Left kidney (tissue), 1 donor: ENCODE measurements at regions not wholly inside any gene's neighbourhood (a gene's known extent, or its start where the extent isn't known, plus 50 kb on each side); places are given as distances from the start of the nearest gene placed in this dataset.
"Not testable (repeated sequence)": the region's sequence is repeated elsewhere in the genome, so short reads cannot be mapped to it uniquely, and the experiment has no call there.

Experiments used
- DNase-seq: peaks from one replicate; pipeline ENCODE4 v3.0.0-alpha.2; 2013

DNA sequence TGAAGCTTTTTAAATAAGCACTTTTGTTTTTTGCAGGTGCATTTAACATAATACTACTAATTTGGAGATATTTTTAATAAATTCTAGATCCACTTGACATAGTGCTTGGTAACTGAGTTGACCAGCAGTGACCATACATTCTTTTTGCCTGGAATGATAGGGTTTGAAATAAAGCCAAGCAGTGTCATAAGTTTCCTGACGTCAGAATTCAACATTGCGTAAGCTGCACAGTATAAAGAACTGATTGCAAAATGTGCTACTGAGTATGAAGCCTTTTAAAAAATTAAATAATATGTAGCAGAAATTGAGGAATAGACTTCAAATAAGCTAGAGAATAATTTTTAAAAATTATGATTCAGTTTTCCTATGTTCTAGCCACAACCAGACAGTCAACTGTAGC, 454.6 kb upstream of the ARPP21 start:
- DNase-seq = no peak

DNA sequence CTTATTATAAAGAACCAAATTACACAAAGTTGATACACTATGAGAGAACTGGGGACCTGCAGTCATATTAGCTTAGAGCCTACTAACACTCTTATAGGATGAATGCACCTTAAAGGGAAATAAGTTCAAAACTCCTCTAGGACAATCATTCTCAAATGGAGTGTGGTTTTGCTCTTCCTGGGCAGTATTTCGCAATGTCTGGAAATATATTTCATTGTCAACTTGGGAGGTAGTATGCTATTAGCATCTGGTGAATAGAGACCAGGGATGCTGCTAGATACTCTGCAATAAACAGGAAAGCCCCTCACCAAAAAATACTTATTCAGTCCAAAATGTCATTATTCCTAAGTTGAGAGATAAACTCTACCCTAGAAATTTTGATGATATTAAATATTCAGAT, 451.4 kb upstream of the ARPP21 start:
- DNase-seq = no peak

DNA sequence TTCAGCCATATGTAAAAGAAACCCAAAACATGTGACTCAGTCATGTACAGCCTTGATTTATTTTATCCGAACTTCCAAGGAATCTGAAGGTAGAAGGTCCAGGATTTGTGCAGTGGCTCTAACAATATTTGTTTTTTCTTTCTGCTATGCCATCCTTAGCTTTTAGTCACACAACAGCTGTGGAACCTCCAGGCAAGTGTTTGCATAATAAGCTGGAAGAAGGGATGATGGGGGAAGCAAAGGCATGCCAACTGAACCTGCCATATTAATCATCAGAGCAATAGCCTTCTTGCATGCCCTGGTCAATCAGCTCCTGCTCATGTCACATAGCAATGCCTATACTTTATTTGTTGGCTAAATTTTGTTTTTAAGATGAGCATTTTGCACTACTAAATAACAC, 444.7 kb upstream of the ARPP21 start:
- no peak for DNase-seq

DNA sequence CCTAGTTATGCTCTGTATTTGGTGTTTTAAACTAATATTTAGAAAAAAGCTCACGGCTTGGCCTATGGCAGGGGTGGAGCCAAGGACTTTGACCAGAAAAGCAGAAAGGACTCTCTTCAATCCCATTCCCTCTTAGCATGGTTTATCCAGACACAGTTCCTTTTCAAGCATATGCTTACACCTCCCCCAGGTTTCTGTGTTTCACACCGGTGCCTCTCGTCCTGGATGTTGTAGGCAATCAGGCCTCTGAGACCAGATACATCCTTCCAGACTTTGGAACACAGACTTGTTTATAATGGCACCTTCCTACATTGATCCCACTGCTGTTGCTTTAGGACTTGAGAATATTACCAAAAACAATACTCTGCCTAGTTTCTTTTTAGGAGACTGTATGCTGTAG, 440.5 kb upstream of the ARPP21 start:
- no peak for DNase-seq

DNA sequence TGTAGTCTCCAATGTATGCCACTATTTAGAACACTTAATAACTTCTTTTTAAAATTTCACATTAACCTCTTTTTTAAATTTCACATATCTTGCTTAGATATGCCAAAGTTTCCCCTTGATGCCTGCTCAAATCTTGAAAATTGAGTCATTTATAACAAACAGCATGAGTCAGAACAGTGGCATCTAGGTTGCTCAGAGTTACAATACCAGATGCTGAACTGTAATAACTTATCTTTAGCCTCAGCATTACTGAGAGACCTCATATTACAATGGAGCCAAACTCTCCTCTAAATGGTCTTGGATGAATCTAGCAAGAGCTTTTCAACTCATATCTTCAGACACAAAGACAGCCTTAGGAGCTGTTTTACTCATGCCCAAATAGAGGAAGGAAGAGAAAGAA, 439.3 kb upstream of the ARPP21 start:
- no peak for DNase-seq

DNA sequence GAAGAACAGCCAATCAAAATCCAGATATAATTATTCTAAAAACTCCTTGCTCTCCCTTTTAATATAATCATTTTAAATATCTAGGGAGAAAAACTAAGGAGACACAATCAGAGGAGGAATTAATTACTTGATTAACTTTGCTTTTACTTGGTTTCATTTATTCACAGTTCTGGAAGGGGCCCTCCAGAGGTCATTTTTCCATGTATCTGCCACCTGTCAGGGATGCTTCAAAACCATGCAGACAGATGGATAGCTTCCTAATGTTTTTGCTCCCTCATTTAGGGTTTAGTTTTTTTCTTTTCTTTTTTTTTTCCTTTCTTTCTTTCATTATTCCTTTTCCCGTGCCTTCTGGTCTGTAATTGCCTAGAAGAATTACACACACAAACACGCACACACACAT, 438.1 kb upstream of the ARPP21 start:
- DNase-seq = no peak

DNA sequence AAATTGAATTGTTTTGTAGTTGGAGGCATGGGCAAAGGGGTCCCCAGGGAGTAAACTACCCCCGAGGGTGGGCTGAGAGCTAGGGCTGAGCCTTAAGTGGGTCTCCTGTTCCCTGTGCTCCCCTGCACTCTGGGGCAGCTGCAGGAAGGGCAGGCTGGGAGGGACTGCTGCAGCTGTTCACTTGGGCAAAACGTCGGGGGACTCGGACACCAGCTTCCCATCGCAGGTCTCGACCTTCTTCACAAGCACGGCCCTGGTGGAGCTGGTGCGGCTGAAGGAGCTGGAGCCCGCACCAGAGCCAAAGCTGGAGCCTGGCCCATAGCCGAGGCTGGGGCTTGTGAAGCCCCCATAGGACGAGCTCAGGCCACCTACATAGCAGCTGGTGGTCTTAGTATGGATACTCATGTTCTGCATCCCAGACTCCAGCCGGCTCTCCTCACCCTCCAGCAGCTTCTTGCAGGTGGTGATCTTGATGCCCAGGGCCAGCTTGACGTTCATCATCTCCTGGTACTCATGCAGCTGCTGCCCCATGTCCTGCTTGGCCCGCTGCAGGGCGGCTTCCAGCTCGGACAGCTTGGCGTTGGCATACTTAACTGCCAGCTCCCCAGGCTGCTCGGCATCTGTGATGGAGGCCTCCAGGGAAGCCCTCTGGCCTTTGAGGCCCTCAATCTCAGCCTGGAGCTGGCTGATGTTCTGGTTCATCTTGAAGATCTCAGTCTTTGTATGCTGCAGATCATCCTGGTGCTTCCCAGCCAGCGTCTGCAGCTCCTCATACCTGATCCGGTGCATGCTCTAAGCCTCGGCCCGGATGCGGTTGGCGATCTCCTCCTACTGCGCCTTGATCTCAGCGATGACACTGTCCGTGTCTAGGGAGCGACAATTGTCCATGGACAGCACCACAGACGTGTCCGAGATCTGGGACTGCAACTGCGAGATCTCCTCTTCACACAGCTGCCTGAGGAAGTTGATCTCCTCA, 423.5 kb upstream of the ARPP21 start:
- no peak for DNase-seq

DNA sequence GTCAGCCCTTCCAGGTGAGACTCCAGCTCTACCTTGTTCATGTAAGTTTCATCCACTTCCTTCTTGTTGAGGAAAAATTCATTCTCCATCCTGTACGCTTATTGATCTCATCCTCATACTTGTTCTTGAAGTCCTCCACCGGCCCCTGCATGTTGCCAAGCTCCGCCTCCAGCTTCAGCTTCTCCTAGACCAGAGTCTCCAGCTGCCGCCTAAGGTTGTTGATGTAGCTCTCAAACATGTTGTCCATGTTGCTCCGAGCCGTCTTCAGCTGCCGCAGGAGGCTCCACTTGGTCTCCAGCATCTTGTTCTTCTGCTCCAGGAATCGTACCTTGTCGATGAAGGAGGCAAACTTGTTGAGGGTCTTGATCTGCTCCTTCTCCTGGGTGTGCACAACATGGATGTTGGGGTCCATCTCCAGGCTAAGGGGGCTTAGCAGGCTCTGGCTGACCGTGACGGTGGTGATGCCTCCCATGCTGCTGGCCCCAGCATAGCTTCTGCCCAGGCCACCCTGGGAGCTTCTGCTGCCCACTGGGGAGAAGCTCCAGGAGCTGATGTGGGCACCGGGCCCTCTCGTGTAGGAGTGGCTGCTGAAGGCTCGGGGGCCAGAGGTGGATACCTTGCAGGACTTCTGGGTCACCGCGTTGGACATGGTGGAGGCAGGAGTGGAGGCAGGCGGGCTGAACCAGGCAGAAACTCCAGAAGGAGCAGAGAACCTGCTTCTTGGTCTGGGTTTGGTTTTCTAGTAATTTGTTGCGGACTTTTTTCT, 422.6 kb upstream of the ARPP21 start:
- no peak for DNase-seq

DNA sequence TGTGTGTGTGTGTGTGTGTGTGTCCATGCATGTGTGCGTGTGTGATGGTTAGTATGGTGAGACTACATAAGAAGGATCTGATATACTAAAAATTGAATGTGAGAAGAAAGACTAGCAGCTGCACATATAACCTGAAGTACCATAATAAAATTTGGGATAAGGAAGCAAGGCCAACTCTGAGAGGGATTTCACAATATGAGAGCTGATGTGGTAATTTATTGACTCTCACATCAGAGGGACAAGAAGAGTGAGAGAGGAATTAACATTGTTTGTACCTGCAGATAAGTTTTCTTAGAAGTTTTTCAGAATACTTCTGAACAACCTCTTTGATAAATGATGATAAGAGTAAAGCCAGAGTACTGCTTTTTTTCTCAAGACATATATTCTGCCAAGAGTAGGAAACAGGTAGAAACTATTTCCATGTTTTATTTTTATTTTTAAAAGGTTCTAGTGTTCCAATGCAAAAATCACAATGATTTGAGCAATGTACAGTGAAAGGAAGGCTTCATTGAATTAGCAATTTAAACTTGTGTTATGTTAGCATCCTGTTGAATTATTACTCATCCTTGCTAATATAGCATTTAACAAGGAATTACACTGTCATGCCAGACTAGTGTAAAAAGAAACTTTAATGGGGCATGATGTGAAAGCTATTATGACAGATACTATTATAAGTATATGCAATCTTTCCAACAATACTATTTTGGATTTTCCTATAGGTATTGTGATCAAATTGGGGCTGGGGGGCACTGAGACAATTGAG, 415.5 kb upstream of the ARPP21 start:
- DNase-seq = no peak

DNA sequence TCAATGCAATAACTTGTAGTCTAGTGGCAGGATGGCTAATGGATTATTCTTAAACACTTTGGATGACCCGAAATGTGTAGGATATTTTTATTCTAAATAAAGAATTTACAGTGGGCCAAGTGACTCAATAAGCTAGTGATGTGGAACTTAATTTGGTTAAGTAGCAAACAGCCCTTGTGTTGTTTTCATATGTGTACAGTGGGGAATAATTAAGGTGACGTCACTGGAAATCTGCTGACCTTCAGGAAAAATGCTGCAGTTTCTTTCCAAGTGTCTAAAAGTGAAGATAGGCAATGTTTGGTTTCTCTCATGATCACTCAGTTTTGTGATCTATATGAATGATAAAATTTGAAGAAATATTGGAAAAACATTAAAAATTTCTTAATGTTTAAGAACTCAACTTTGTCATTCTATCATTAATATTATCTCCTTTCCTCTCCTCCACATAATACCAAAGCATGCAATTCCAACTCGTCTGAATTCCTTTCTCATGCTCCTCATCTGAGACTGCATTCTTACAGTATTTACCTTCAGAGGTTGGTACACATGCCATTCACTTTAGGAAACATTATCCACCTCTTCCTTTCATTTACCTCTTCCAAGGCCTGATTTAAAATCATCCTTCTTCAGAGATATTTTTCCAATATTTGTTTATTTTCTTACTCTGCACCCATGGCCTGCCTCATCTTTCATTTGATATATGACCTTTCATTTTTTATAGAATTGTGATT, 414.6 kb upstream of the ARPP21 start:
- DNase-seq = no peak

DNA sequence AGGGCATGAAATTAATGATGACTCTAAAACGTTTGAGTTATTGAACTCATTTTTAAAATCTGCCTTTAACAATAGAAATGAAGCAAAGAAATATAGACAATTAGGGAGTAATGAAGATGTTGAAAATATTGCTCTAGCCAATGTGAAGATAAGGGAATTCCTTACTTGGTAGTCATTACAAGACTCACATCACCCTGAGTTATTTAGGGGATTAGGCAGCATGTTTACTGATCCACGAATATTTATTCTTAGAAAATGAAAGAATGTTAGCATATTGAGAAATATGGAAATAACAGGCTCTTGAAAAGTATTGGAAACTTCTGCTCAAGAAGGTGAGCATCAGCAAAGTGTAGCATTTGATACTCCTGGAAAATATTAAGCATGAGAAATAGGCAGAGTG, 398.1 kb upstream of the ARPP21 start:
- DNase-seq = no peak

DNA sequence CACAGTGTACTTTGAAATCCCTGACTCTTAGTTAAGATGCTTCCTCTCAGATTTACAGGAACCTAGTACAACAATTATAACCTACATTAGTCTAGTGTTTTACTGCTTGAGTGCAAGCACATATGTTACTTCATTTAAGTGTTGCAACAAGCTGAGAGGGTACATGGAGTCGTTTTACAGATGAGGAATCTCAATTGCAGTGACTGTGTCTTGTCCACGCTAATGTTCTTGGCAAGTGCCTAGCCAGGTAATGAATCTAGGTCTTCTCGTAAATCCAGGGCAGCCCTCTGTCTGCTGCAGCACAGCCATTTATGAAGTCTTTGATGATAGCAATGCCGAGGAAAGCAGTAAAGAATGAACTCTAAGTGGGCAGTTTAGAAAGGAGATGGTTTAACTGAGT, 384.4 kb upstream of the ARPP21 start:
- DNase-seq = peak; percentile 22

DNA sequence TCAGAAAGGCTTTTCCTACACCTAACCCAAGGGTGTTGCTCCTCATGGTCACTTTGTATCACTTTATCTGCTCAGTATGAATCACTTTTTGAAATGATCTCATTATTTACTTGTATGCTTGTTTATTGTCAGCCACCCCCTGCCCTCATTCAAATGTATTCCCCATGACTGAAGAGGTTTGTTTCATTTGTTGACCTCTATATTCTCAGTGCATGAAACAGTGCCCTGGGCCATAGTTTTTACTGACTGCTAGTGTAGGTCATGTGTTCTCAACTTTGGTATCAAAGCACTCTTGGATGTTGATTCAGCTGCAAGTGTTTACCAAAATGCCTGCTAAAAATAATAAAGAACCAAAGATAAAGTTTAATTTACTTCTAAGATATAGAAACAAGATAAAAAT, 381.7 kb upstream of the ARPP21 start:
- no peak for DNase-seq

DNA sequence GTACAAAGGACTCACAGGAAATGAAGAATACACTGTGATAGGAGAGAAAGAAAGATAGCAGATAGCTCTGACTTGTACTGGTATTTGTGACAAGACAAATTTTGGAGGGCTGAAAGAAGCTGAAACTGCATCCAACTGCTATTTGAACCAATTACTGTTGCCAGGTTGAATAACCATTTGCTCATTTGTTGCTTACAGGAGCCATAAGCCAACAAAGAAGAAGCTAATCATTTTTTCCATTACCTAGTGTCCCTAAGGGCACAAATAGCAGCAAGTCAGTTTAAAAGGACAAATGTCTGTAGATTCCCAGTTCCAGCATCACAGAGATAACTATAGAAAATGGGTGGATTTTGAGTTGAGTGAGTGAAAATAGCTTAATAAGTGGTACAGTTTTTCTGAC, 376.9 kb upstream of the ARPP21 start:
- DNase-seq = no peak

DNA sequence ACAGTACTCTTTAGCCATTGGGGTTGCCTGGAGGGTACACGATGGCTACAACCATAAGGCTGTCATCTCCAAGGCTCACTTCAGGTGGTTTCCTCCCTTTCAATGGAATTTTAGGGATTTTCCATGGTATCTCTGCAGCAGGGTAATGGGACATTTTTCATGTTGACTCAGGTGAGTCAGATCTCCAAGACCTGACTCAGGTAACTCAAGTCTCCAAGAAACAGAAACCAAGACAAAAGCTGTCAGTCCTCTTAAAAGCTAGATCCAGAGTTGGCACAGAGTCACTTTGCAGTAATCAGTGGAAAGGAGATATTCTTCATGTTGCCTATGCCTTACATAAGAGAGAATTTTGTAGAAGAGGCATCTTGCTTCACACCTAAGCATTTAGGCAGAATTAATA, 375.8 kb upstream of the ARPP21 start:
- no peak for DNase-seq

DNA sequence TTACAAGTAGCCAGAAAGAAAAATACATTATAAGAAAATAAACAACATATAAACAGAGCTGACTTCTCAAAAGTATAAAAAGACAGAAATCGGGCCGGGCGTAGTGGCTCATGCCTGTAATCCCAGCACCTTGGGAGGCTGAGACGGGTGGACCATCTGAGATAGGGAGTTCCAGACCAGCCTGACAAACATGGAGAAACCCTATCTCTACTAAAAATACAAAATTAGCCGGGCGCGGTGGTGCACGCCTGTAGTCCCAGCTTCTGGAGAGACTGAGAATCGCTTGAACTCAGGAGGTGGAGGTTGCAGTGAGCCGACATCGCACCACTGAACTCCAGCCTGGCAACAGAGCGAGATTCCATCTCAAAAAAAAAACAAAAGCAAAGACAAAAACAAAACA, 373.3 kb upstream of the ARPP21 start:
- DNase-seq = not testable (repeated sequence)

DNA sequence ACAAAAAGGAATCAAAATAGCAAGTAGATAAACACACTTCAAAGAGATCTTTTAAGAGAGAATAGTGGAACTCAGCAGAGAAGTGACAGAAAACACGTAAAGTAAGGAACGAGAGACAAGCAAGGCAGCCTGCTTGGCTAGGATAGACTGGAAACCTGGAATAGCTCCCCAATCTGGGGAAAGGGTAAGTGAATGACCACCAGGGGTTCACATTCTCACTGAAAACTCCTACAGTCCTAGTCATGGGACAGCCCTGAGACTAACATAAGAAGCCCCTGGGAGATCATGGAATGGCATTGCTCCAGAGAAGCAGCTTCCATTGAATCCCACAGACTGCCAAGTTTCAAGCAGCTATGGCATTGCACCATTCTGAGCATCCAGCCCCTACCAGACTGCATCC, 363.6 kb upstream of the ARPP21 start:
- no peak for DNase-seq

DNA sequence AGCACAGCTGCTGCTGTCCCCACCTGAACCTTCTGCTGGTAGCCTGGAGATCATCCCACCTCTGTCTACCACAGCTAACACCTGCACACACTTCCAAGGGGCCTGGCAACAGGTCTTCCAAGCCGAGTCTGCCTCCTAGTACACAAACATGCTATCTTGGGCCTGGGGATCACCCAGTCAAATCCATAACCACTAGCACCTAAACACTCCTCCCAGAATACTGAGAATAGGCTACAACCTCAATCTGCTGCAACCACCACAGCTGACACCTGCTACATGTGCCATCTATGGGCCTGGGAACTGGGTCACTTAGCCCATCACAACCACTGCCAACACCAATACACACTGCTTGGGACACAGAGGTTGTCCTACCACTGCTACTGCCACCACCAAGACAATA, 362.8 kb upstream of the ARPP21 start:
- DNase-seq = no peak

DNA sequence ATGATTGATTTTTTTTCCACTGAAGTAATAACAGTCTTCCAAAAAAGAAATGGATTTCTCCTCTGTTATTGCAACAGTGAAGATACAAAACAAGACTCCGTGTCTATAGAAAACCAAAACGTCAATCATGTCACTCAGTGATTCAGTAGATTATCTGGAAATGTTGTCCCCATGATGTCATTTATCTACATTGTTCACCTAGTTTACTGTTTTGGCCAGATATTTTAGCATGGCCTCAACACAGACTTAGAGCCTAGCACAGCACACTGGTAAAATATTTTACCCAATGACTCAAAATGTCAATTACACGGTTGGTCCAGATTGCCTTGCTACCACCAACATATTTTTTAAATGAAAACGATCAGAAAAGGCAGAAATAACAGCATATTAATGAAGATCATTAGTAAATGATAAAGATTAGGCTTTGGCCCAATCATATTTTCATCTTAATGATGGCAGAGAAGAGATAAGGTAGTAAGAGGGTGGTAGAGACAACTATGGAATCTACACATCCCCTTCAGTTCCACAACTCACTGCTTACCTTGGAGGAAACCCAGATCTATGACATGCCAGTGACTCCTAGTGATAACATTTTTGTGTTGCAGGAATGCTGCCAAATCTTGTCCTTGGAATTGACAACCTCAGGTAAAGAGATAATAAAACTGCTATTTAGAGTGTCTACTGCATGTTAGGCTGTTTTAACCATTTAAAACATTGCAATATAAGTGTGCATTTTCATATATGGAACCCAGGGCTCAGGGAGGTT, 347.7 kb upstream of the ARPP21 start:
- DNase-seq = no peak

DNA sequence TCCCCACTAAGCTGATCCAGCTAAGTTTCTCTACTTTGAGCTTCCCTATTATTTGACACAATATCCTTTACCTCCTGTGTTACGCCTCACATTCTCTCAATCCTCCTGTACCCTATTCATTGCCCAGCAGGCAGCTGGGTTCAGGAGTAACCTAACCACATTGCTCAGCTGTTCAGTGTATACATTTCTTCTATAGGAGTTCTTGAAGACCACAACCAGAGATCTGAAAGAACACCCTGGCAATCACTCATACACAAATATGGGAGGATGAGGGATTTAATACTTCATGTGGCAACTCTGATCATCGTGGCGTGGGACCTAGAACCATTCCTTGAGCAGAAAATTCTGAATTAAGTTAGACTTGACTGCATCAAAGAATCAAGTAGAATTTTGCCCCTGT, 346.8 kb upstream of the ARPP21 start:
- no peak for DNase-seq

DNA sequence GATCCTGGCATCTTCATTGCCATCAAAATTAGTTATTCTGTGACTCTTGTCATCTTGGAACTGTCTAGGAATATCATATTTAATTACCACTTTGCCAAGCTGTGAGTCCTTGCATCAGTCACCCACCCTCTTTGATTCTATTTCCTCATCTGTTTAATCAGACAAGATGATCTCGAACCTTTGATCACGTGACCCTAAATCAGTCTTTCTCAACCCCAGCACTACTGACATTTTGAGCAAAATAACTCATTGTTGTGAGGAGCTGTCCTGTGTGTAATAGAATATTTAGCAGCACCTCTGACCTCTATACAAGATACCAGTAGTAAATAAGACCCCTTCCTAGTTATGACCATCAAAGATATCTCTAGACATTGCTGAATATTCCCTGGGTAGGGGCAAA, 343.4 kb upstream of the ARPP21 start:
- no peak for DNase-seq
